Endothelial cell of umbilical vein (primary cell): ENCODE measurements at regions not wholly inside any gene's neighbourhood (a gene's known extent, or its start where the extent isn't known, plus 50 kb on each side); places are given as distances from the start of the nearest gene placed in this dataset.
A peak's percentile ranks its signal among the peaks of the same experiment; 100 is the strongest.

Experiments
- BruUV-seq: library from RNA; stranded (reverse); fragments of 400-500 nt; replicated peaks from 2 replicates; lab custom pipeline; 2021; lab: Mats Ljungman, UMichigan
- CTCF ChIA-PET: fragments of 300-600, 350-600 bp; sonication (Branson Sonifier 250); formaldehyde crosslinking; loops from one replicate; lab custom pipeline; 2021; ENCODE audit warnings: antibody characterized with exemption, inconsistent platforms; lab: Charles Lee
- POLR2A ChIA-PET: fragments of 300-600, 350-600 bp; sonication (Branson Sonifier 250); formaldehyde crosslinking; loops from one replicate; lab custom pipeline; 2021; ENCODE audit warnings: antibody characterized with exemption, inconsistent platforms; lab: Charles Lee
- DNase-seq: peaks from one replicate; pipeline ENCODE4 v3.0.0-alpha.2; 2011; ENCODE audit warnings: low read depth, low spot score
- FAIRE-seq: peaks from 2 replicates; lab custom pipeline; 2011; peaks lifted over from hg19 to GRCh38; lab: Jason Lieb, UNC
- H2AFZ ChIP-seq: 2 replicates; pipeline ENCODE4 v1.6.0; 2012; ENCODE audit warnings: low read depth, low read length, control low read depth, inconsistent platforms
- H3K27ac ChIP-seq: 2 replicates; pipeline ENCODE4 v1.5.1; 2011; ENCODE audit warnings: low read depth, mild to moderate bottlenecking, control low read depth, low read length, moderate library complexity; ENCODE audit not compliant: insufficient read depth
- H3K27me3 ChIP-seq, 2 experiments: 2 replicates each; pipeline versions ENCODE4 v1.6.0 to v1.6.1; 2011; ENCODE audit warnings: low read length in 2 of 2, mixed read lengths in 1 of 2; ENCODE audit not compliant: control insufficient read depth in 2 of 2, insufficient read depth in 2 of 2
- H3K36me3 ChIP-seq, 2 experiments: 2 replicates in 1 of 2; 3 replicates in 1 of 2; pipeline ENCODE4 v1.5.1; 2011; ENCODE audit warnings: low read length in 2 of 2, mild to moderate bottlenecking in 1 of 2, moderate library complexity in 1 of 2; ENCODE audit not compliant: control insufficient read depth in 2 of 2, insufficient read depth in 2 of 2; ENCODE audit errors: extremely low read depth in 1 of 2
- H3K4me1 ChIP-seq: 3 replicates; pipeline ENCODE4 v1.5.1; 2011; ENCODE audit warnings: mild to moderate bottlenecking, low read length; ENCODE audit not compliant: control insufficient read depth, insufficient read depth; ENCODE audit errors: extremely low read depth
- H3K4me2 ChIP-seq: 2 replicates; pipeline ENCODE4 v1.6.1; 2011; ENCODE audit warnings: low read length, control low read depth, mixed read lengths; ENCODE audit not compliant: insufficient read depth
- H3K4me3 ChIP-seq, 3 experiments: fragments of 200-600 bp in 1 of 3; sonication (generic), shearing (Covaris generic) in 1 of 3; replicated peaks in 1 of 3; 2 replicates each; pipeline ENCODE4 v1.5.1; 2011 to 2016; ENCODE audit warnings: control low read depth in 3 of 3, low read length in 3 of 3, mild to moderate bottlenecking in 2 of 3, inconsistent platforms in 1 of 3, low read depth in 1 of 3, moderate library complexity in 1 of 3; ENCODE audit not compliant: insufficient read depth in 1 of 3
- H3K79me2 ChIP-seq: 2 replicates; pipeline ENCODE4 v1.6.0; 2012; ENCODE audit warnings: low read length, inconsistent platforms; ENCODE audit not compliant: control insufficient read depth, insufficient read depth
- H3K9ac ChIP-seq: replicated peaks from 2 replicates; pipeline ENCODE3; 2011; ENCODE audit warnings: low read length, control low read depth; ENCODE audit not compliant: insufficient read depth; ENCODE audit errors: extremely low read depth
- H3K9me1 ChIP-seq: replicated peaks from 3 replicates; pipeline ENCODE4 v1.6.0; 2011; ENCODE audit warnings: mild to moderate bottlenecking, low read length; ENCODE audit not compliant: control insufficient read depth, insufficient read depth; ENCODE audit errors: extremely low read depth
- H3K9me3 ChIP-seq: replicated peaks from 2 replicates; pipeline ENCODE4 v1.5.1; 2012; ENCODE audit warnings: low read length, inconsistent platforms; ENCODE audit not compliant: control insufficient read depth, insufficient read depth
- H4K20me1 ChIP-seq: replicated peaks from 2 replicates; pipeline ENCODE3; 2011; ENCODE audit warnings: mild to moderate bottlenecking, low read length; ENCODE audit not compliant: control insufficient read depth, insufficient read depth; ENCODE audit errors: extremely low read depth
- CTCF ChIP-seq, 2 donors: IDR thresholded peaks; 1 replicate in 1 of 2; 2 replicates in 1 of 2; pipeline ENCODE4 v1.5.1; 2011; ENCODE audit warnings: low read length in 2 of 2, mild to moderate bottlenecking in 2 of 2, moderate library complexity in 2 of 2, control low read depth in 1 of 2, inconsistent platforms in 1 of 2, low read depth in 1 of 2; ENCODE audit not compliant: insufficient read depth in 1 of 2; ENCODE audit errors: extremely low read depth in 1 of 2
- EZH2 ChIP-seq: IDR thresholded peaks from 2 replicates; pipeline ENCODE4 v1.6.1; 2012; ENCODE audit warnings: borderline replicate concordance, low read depth, mild to moderate bottlenecking, moderate library complexity, low read length, inconsistent platforms; ENCODE audit not compliant: severe bottlenecking
- FOS ChIP-seq: IDR thresholded peaks from 2 replicates; pipeline ENCODE4 v1.6.1; 2011; ENCODE audit warnings: mild to moderate bottlenecking, low read length, moderate library complexity, borderline replicate concordance; ENCODE audit not compliant: insufficient read depth
- GATA2 ChIP-seq: IDR thresholded peaks from 2 replicates; pipeline ENCODE4 v1.7.0; 2011; ENCODE audit warnings: low read depth, mild to moderate bottlenecking, moderate library complexity, mixed read lengths, low read length; ENCODE audit not compliant: insufficient read length, insufficient read depth
- JUN ChIP-seq: IDR thresholded peaks from 2 replicates; pipeline ENCODE4 v1.6.1; 2011; ENCODE audit warnings: borderline replicate concordance, low read depth; ENCODE audit not compliant: insufficient read length, insufficient read depth
- MAX ChIP-seq: IDR thresholded peaks from 2 replicates; pipeline ENCODE4 v1.6.1; 2011; ENCODE audit not compliant: insufficient read depth, insufficient read length
- MYC ChIP-seq: IDR thresholded peaks from one replicate; pipeline ENCODE4 v1.6.1; 2011; ENCODE audit warnings: mild to moderate bottlenecking, low read depth, low read length
- POLR2A ChIP-seq: IDR thresholded peaks from 2 replicates; pipeline ENCODE4 v1.6.1; 2012; ENCODE audit warnings: low read depth, mild to moderate bottlenecking, control low read depth, low read length
- POLR2AphosphoS5 ChIP-seq: IDR thresholded peaks from 2 replicates; pipeline ENCODE4 v1.6.1; 2012; ENCODE audit warnings: low read depth, mild to moderate bottlenecking, control low read depth, low read length, moderate library complexity; ENCODE audit not compliant: insufficient read depth
- dilution Hi-C: fragments of 300-500 bp; cut with MboI; formaldehyde crosslinking; loops from one replicate; pipeline ENCODE4 v1.15.0; 2019; ENCODE audit warnings: low sequenced_read_pairs; ENCODE audit not compliant: extremely low pct_ligation_motif_present
- intact Hi-C: fragments of 100-400 bp; cut with micrococcal nuclease; formaldehyde crosslinking; loops from one replicate; pipeline ENCODE4 v1.10.0; 2022

- Histone ChIP-seq H3K27me3 (no peaks in the 10 kb centered on the region), H3K4me2 (peak overlapping the region; percentile 41), H2AFZ (no peak overlapping the region), H3K9ac (peak overlapping the region; percentile 49), H3K9me3 (no peaks in the 10 kb centered on the region), H3K36me3 (no peaks in the 10 kb centered on the region), H3K9me1 (no peaks in the 10 kb centered on the region), H4K20me1 (no peaks in the 10 kb centered on the region), H3K4me1 (peaks cover 21% of the 10 kb centered on the region), H3K27ac (peak overlapping the region; percentile 84), H3K4me3 (no peak overlapping the region), H3K79me2 (no peaks in the 10 kb centered on the region)
- FAIRE-seq: peak; percentile 96
- TF ChIP-seq POLR2AphosphoS5 (peak; percentile 87), CTCF (IDR thresholded peaks at IDR 0.05; ENCODE audit: extremely low read depth in 1 of 2, insufficient read depth in 1 of 2, low read depth in 1 of 2, low read length in 2 of 2) (no peak), EZH2 (no peak), JUN (peak; percentile 94), GATA2 (peak; percentile 60), POLR2A (no peak), MYC (peak; percentile 19), MAX (no peak), FOS (peak; percentile 89)
- CTCF ChIA-PET: interaction anchor here (1.1 to 1.9 kb wide), 7 partner anchors 12 to 329 kb away, joined by 3 to 9 read pairs (median 6); no protein-coding TSS in a partner anchor
- POLR2A ChIA-PET: interaction anchor here (1.0 to 1.6 kb wide), 3 partner anchors 69 to 199 kb away, joined by 3 to 11 read pairs (median 4); no protein-coding TSS in a partner anchor
- dilution Hi-C loops: no loop called here
- peak; percentile 97 for DNase-seq
- no TSS peak for BruUV-seq
- intact Hi-C loops: loop anchor here (1.0 to 5.0 kb wide), 7 partner anchors 69 to 1090 kb away; partner anchors contain the start of gene TSC22D1
Observed at GRCh38 chr13:44237276-44237767, 136.3 kb upstream of the SERP2 start.
